Suprapubic skin (tissue), 4 donors: ENCODE measurements at regions not wholly inside any gene's neighbourhood (a gene's known extent, or its start where the extent isn't known, plus 50 kb on each side); places are given as distances from the start of the nearest gene placed in this dataset.
"Not testable (repeated sequence)": the region's sequence is repeated elsewhere in the genome, so short reads cannot be mapped to it uniquely, and the experiment has no call there.

Experiments used
- DNase-seq, 2 donors: peaks; one replicate each; pipeline ENCODE4 v3.0.0-alpha.2; 2019; ENCODE audit warnings: low spot score in 2 of 2
- H3K27ac ChIP-seq: fragments of 200-600 bp; sonication (generic); one replicate; pipeline ENCODE4 v1.5.1; 2019
- H3K27me3 ChIP-seq: fragments of 200-600 bp; sonication (generic); one replicate; pipeline ENCODE4 v1.5.1; 2019
- H3K36me3 ChIP-seq: fragments of 200-600 bp; sonication (generic); one replicate; pipeline ENCODE4 v1.5.1; 2019
- H3K4me1 ChIP-seq: fragments of 200-600 bp; sonication (generic); one replicate; pipeline ENCODE4 v1.5.1; 2019
- H3K4me3 ChIP-seq: fragments of 200-600 bp; sonication (generic); one replicate; pipeline ENCODE4 v1.5.1; 2019; ENCODE audit warnings: mild to moderate bottlenecking
- H3K9me3 ChIP-seq: fragments of 200-600 bp; sonication (generic); one replicate; pipeline ENCODE4 v1.5.1; 2019
- EP300 ChIP-seq: sonication (generic); formaldehyde crosslinking; IDR thresholded peaks from one replicate; pipeline ENCODE4 v1.6.1; 2017; ENCODE audit warnings: antibody characterized with exemption
- POLR2A ChIP-seq, 2 donors: fragments of 450-650 bp; IDR thresholded peaks; one replicate each; pipeline ENCODE4 v1.6.1; 2017; ENCODE audit warnings: antibody characterized with exemption in 2 of 2, mild to moderate bottlenecking in 2 of 2, moderate library complexity in 2 of 2
- POLR2AphosphoS5 ChIP-seq, 3 donors: sonication (generic); formaldehyde crosslinking; IDR thresholded peaks; one replicate each; pipeline ENCODE4 v1.6.1; 2017; ENCODE audit warnings: antibody characterized with exemption in 3 of 3
- WGBS: methylation state at CpG from one replicate; pipeline ENCODE4 v1.1.5; 2018; 5-methylcytosine and 5-hydroxymethylcytosine counted together
- TF ChIP-seq, protein P1 (sequence below), 2 donors: fragments of 200-600 bp in 1 of 2; fragments of 450-650 bp in 1 of 2; sonication (generic) in 1 of 2; IDR thresholded peaks; one replicate each; pipeline ENCODE4 v1.5.1; 2016 to 2019; ENCODE audit warnings: antibody characterized with exemption in 2 of 2, mild to moderate bottlenecking in 1 of 2, moderate library complexity in 1 of 2

DNA sequence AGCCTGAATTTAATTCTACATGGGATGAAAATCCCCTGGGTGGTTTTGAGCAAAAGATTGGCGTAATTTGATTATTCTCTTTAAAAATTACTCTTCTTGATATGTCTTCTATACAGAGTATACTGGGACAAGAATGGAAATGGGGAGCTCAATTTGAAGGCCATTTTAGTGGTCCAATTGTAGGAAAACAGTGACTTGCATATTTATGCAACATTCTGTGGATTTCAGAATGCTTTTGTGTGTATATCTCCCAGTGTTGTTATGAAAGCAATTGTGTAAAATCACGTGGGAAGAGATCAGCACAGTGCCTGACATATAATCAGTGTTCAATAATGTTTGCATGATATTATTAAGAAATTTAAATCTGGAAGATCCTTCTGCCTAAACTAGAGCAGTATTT, 575.9 kb upstream of the PBX1 start:
- Histone ChIP-seq H3K27me3 (no peaks in the 10 kb centered on the region), H3K36me3 (no peaks in the 10 kb centered on the region), H3K27ac (no peak overlapping the region), H3K9me3 (no peaks in the 10 kb centered on the region), H3K4me1 (no peaks in the 10 kb centered on the region), H3K4me3 (no peak overlapping the region)
- TF ChIP-seq EP300: no peak
- TF ChIP-seq POLR2A (IDR thresholded peaks at IDR 0.05): no peak
- 78% methylated on average over 2 of the region's 2 CpGs for WGBS
- no peak for DNase-seq

DNA sequence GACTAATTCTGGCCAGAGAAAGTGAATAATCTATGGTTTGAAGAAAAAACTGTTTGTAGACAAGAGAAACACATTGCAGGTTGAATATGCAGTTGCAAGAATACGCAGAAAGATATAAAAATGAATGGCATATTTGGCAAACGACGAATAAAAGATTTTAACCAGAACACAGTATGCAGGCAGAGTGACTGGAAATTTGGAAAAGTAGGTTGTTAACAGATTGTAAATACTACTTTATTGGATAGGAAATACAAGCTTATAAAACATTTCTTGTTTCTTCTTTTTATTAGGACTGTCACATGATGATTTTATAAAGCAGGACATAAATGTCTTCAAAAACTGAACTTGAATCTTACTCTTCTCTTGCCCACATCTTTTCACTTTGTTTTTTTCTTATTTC, 573.3 kb upstream of the PBX1 start:
- 88% methylated on average over 3 of the region's 3 CpGs for WGBS

DNA sequence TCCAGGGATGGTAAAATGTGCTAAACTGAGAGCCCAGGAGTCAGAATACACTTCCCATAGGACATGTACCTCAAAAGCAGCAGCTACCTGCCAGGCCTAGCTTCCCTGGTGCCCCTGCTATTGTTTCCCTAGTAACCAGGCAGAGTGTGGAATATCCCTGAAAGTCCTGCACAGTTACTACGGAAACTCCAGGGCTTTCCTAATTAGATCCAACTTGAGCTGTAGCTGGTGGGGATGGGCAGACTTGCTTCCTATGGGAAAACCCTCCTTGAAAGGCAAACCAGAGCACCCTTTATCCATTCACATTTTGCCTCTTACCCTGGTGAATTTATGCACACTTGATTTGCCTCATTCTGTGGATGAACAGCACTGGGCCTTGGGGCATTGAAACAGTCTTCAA, 559.9 kb upstream of the PBX1 start:
- Histone ChIP-seq H3K36me3 (no peaks in the 10 kb centered on the region), H3K27ac (no peak overlapping the region), H3K27me3 (no peaks in the 10 kb centered on the region), H3K9me3 (peaks cover 9% of the 10 kb centered on the region), H3K4me1 (no peaks in the 10 kb centered on the region), H3K4me3 (no peak overlapping the region)
- DNase-seq: no peak
- no peak for TF ChIP-seq POLR2A (IDR thresholded peaks at IDR 0.05)
- TF ChIP-seq, protein P1, sequence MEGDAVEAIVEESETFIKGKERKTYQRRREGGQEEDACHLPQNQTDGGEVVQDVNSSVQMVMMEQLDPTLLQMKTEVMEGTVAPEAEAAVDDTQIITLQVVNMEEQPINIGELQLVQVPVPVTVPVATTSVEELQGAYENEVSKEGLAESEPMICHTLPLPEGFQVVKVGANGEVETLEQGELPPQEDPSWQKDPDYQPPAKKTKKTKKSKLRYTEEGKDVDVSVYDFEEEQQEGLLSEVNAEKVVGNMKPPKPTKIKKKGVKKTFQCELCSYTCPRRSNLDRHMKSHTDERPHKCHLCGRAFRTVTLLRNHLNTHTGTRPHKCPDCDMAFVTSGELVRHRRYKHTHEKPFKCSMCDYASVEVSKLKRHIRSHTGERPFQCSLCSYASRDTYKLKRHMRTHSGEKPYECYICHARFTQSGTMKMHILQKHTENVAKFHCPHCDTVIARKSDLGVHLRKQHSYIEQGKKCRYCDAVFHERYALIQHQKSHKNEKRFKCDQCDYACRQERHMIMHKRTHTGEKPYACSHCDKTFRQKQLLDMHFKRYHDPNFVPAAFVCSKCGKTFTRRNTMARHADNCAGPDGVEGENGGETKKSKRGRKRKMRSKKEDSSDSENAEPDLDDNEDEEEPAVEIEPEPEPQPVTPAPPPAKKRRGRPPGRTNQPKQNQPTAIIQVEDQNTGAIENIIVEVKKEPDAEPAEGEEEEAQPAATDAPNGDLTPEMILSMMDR (IDR thresholded peaks at IDR 0.05): no peak
- TF ChIP-seq POLR2AphosphoS5 (IDR thresholded peaks at IDR 0.05): no peak
- no peak for TF ChIP-seq EP300
- 88% methylated on average over 1 of the region's 1 CpG for WGBS

More for the DNA sequence above, 573.3 kb upstream of the PBX1 start:
- no peaks in the 10 kb centered on the region for H3K27me3 ChIP-seq
- DNase-seq: no peak
- H3K4me3 ChIP-seq: no peak overlapping the region
- no peaks in the 10 kb centered on the region for H3K9me3 ChIP-seq
- TF ChIP-seq, protein P1 (IDR thresholded peaks at IDR 0.05): no peak
- TF ChIP-seq POLR2AphosphoS5 (IDR thresholded peaks at IDR 0.05): no peak
- TF ChIP-seq EP300: no peak
- no peak for TF ChIP-seq POLR2A (IDR thresholded peaks at IDR 0.05)
- H3K36me3 ChIP-seq: no peaks in the 10 kb centered on the region
- H3K4me1 ChIP-seq: no peaks in the 10 kb centered on the region
- H3K27ac ChIP-seq: no peak overlapping the region

DNA sequence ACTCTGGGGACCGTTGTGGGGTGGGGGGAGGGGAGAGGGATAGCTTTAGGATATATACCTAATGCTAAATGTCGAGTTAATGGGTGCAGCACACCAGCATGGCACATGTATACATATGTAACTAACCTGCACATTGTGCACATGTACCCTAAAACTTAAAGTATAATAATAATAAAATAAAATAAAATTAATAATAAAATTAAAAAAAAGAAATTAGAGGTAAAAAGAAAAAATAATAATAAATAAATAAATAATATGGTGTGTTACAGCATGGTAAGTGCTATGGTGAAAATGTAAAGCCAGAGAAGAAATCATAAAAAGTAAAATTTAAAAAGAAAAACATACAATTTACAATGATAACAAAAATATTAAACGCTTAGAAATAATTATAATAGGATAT, 552.8 kb upstream of the PBX1 start:
- peaks cover 16% of the 10 kb centered on the region for H3K9me3 ChIP-seq
- not testable (repeated sequence) for H3K36me3 ChIP-seq, H3K27me3 ChIP-seq, DNase-seq, H3K27ac ChIP-seq, H3K4me3 ChIP-seq, H3K4me1 ChIP-seq
- 80% methylated on average over 3 of the region's 3 CpGs for WGBS

DNA sequence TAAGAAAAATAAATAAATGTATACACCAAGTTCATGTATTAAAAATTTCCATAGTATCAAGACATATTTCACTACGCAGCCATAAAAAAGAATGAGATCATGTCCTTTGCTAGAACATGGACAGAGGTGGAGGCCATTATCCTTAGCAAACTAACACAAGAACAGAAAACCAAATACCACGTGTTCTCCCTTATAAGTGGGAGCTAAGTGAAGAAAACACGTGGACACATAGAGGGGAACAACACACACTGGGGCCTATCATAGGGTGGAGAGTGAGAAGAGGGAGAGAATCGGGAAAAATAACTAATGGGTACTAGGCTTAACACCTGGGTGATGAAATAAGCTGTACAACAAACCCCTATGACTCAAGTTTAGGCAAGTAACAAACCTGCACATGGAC, 552.4 kb upstream of the PBX1 start:
- Histone ChIP-seq H3K27me3 (no peaks in the 10 kb centered on the region), H3K27ac (no peak overlapping the region), H3K4me3 (no peak overlapping the region), H3K36me3 (no peaks in the 10 kb centered on the region), H3K4me1 (no peaks in the 10 kb centered on the region), H3K9me3 (peaks cover 15% of the 10 kb centered on the region)
- TF ChIP-seq, protein P1 (IDR thresholded peaks at IDR 0.05): no peak
- TF ChIP-seq POLR2AphosphoS5 (IDR thresholded peaks at IDR 0.05) (no peak), POLR2A (IDR thresholded peaks at IDR 0.05) (no peak), EP300 (no peak)
- WGBS: 91% methylated on average over 4 of the region's 4 CpGs
- no peak for DNase-seq

DNA sequence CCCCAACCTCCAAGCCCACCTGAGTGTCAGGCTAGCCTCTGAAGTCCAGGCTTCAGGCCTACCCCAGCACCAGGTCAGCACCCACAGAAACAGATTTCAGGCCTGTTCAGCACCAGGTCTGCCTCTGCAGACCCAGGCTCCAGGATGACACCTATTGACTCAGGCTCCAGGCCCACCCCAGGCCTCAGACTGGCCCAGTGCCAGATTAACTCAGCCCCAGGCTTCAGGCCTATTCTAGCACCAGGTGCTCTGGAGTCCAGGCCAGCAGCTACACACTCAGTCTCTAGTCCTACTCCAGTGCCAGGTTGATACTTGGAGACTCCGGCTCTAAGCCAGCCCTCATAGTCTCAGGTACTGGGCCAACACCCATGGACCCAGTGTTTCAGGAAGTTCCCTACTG, 541.7 kb upstream of the PBX1 start:
- Histone ChIP-seq H3K27me3 (no peaks in the 10 kb centered on the region), H3K36me3 (no peaks in the 10 kb centered on the region), H3K4me1 (no peaks in the 10 kb centered on the region), H3K9me3 (no peaks in the 10 kb centered on the region), H3K4me3 (no peak overlapping the region), H3K27ac (no peak overlapping the region)
- TF ChIP-seq POLR2AphosphoS5 (IDR thresholded peaks at IDR 0.05) (no peak), EP300 (no peak), POLR2A (IDR thresholded peaks at IDR 0.05) (no peak)
- TF ChIP-seq, protein P1 (IDR thresholded peaks at IDR 0.05): no peak
- DNase-seq: peak in 1 of 2 donors; percentile 51
- 89% methylated on average over 1 of the region's 1 CpG for WGBS
